Neural crest cell (in vitro differentiated cells): ENCODE measurements at regions not wholly inside any gene's neighbourhood (a gene's known extent, or its start where the extent isn't known, plus 50 kb on each side); places are given as distances from the start of the nearest gene placed in this dataset.

Experiments
- DNase-seq: peaks from one replicate; pipeline ENCODE4 v3.0.0; 2021; ENCODE audit warnings: low read depth, mixed read lengths, low spot score
- H3K27ac Mint-ChIP-seq: one replicate; pipeline ENCODE4 v1.8.0; 2021; ENCODE audit warnings: mild to moderate bottlenecking, mixed read lengths; ENCODE audit not compliant: unreplicated experiment
- H3K27me3 Mint-ChIP-seq: 2 replicates; pipeline ENCODE4 v1.8.0; 2021; ENCODE audit warnings: low read depth, mild to moderate bottlenecking, mixed read lengths
- H3K36me3 Mint-ChIP-seq: 2 replicates; pipeline ENCODE4 v1.8.0; 2021; ENCODE audit warnings: low read depth, mild to moderate bottlenecking, mixed read lengths
- H3K4me1 Mint-ChIP-seq: 2 replicates; pipeline ENCODE4 v1.8.0; 2021; ENCODE audit warnings: mixed read lengths
- H3K4me3 Mint-ChIP-seq: one replicate; pipeline ENCODE4 v1.8.0; 2021; ENCODE audit warnings: mild to moderate bottlenecking, mixed read lengths
- H3K9me3 Mint-ChIP-seq: 2 replicates; pipeline ENCODE4 v1.8.0; 2021; ENCODE audit warnings: mixed read lengths
- TF ChIP-seq, protein P1 (sequence below): fragments of 200-600 bp; sonication (generic); conservative IDR thresholded peaks from 2 replicates; pipeline ENCODE4 v1.5.0; 2021; ENCODE audit warnings: antibody characterized with exemption, mild to moderate bottlenecking

GRCh38 chr4:181825564-181825963 is 417.6 kb upstream of the TENM3 start:
- Mint-ChIP-seq H3K4me3 (no peak overlapping the region), H3K27me3 (peaks cover 79% of the 10 kb centered on the region), H3K4me1 (peaks cover 29% of the 10 kb centered on the region), H3K36me3 (no peaks in the 10 kb centered on the region), H3K27ac (no peak overlapping the region), H3K9me3 (no peaks in the 10 kb centered on the region)
- no peak for DNase-seq
- TF ChIP-seq, protein P1, sequence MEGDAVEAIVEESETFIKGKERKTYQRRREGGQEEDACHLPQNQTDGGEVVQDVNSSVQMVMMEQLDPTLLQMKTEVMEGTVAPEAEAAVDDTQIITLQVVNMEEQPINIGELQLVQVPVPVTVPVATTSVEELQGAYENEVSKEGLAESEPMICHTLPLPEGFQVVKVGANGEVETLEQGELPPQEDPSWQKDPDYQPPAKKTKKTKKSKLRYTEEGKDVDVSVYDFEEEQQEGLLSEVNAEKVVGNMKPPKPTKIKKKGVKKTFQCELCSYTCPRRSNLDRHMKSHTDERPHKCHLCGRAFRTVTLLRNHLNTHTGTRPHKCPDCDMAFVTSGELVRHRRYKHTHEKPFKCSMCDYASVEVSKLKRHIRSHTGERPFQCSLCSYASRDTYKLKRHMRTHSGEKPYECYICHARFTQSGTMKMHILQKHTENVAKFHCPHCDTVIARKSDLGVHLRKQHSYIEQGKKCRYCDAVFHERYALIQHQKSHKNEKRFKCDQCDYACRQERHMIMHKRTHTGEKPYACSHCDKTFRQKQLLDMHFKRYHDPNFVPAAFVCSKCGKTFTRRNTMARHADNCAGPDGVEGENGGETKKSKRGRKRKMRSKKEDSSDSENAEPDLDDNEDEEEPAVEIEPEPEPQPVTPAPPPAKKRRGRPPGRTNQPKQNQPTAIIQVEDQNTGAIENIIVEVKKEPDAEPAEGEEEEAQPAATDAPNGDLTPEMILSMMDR = no peak

DNA sequence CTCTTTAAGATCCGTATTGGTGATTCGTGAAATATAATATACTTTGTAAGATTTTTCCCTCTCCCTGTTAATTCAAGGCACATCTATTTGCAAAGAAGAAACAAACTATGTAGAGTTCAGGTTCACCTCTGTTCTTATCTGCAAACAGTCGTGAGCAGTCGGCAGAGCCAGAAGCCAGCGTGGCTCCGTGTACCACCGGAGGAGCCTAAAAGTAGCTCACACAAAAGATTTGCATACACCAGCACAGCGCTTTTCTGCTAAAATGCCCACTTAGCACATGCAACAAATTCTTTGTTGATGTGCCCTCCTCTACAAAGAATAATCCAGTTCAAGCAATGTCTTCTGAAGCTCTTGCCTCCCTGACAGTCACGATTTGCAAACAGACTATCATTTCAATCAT is 416.0 kb upstream of the TENM3 start:
- peaks cover 66% of the 10 kb centered on the region for H3K27me3 Mint-ChIP-seq
- TF ChIP-seq, protein P1 = no peak
- H3K9me3 Mint-ChIP-seq = no peaks in the 10 kb centered on the region
- DNase-seq = no peak
- H3K4me1 Mint-ChIP-seq = peaks cover 12% of the 10 kb centered on the region
- H3K27ac Mint-ChIP-seq = peak overlapping the region; percentile 88
- no peaks in the 10 kb centered on the region for H3K36me3 Mint-ChIP-seq
- H3K4me3 Mint-ChIP-seq = no peak overlapping the region

GRCh38 chr4:181830404-181831035 is 412.7 kb upstream of the TENM3 start:
- no peaks in the 10 kb centered on the region for H3K4me1 Mint-ChIP-seq
- H3K4me3 Mint-ChIP-seq = no peak overlapping the region
- no peak overlapping the region for H3K27ac Mint-ChIP-seq
- peaks cover 51% of the 10 kb centered on the region for H3K27me3 Mint-ChIP-seq
- H3K9me3 Mint-ChIP-seq = no peaks in the 10 kb centered on the region
- TF ChIP-seq, protein P1 = no peak
- no peak for DNase-seq
- no peaks in the 10 kb centered on the region for H3K36me3 Mint-ChIP-seq

DNA sequence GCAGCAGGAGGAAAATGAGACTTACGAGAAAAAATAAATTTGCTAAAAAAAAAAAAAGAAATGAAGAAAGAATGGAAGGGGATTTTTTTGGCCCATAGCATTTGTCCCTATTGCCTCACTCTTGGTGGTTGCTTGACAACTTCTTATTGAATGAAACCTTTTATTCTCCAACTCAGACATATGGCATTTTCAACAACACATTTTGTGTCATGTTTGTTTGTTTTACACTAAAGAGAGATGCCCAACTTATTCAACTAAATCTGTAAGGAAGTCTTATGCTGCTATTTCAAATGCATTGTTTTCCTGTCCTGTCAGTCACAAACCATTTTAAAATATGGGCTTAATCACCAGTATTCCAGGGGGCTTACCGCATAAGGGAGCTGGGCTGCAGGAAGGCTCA is 409.1 kb upstream of the TENM3 start:
- H3K4me1 Mint-ChIP-seq = no peaks in the 10 kb centered on the region
- TF ChIP-seq, protein P1 = no peak
- DNase-seq = no peak
- H3K9me3 Mint-ChIP-seq = peaks cover 2% of the 10 kb centered on the region
- H3K36me3 Mint-ChIP-seq = no peaks in the 10 kb centered on the region
- no peak overlapping the region for H3K27ac Mint-ChIP-seq
- H3K27me3 Mint-ChIP-seq = peaks cover 22% of the 10 kb centered on the region
- no peak overlapping the region for H3K4me3 Mint-ChIP-seq

DNA sequence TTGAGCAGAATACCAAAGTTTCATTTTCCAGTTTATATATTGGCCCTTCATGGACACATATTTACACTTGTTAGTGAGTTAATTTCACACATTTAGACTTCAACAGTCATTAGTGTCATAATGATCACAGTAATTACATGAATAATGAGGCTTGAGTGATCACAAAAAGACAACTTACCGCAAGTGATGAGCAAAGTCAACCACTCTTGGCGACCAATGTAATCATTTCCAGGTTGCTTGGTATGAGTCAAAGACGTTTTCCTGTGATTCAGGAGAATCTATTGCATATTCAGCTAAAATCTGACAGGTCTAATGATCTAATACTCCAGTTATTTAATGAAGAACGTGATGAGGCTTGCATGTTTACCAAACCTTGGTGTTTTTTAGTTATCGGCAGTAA is 407.9 kb upstream of the TENM3 start:
- H3K4me3 Mint-ChIP-seq = no peak overlapping the region
- H3K27me3 Mint-ChIP-seq = peaks cover 14% of the 10 kb centered on the region
- DNase-seq = no peak
- no peak overlapping the region for H3K27ac Mint-ChIP-seq
- H3K4me1 Mint-ChIP-seq = no peaks in the 10 kb centered on the region
- TF ChIP-seq, protein P1 = no peak
- H3K9me3 Mint-ChIP-seq = peaks cover 5% of the 10 kb centered on the region
- no peaks in the 10 kb centered on the region for H3K36me3 Mint-ChIP-seq
